ENCODE measurements at regions not wholly inside any gene's neighbourhood (a gene's known extent, or its start where the extent isn't known, plus 50 kb on each side); places are given as distances from the start of the nearest gene placed in this dataset.

- no peak for TF ChIP-seq CTCF (conservative IDR thresholded peaks at IDR 0.05)
- no peak for TF ChIP-seq EZH2 (IDR thresholded peaks at IDR 0.05; ENCODE audit: low read depth)
Observed at GRCh38 chr11:45368697-45369096, 82.6 kb upstream of the SYT13 start.

All from PC-9 (cell line).